ENCODE measurements at regions not wholly inside any gene's neighbourhood (a gene's known extent, or its start where the extent isn't known, plus 50 kb on each side); places are given as distances from the start of the nearest gene placed in this dataset.

DNA sequence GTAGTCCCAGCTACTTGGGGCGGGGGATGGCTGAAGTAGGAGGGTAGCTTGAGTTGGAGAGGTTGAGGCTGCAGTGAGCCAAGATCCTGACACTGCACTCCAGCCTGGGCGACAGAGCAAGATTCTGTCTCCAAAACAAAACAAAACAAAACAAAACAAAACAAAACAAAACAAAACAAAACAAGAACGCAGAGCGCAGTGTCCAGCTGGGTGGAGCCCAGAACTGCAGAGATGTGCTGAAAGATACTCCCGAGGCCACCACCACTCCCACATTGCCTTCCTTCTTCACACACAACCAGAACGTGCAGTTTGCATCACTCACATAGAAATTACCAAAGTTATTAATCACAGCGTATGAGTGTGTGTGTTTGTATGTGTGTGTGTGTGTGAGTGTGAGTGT lies 222.9 kb upstream of the ASIC2 start:
- Histone ChIP-seq H3K79me2 (ENCODE audit: low read length) (no peaks in the 10 kb centered on the region), H3K9ac (ENCODE audit: low read length) (no peak overlapping the region), H3K27me3 (ENCODE audit: low read depth, low read length) (0 out of 2 replicates have a peak, but pooled peaks cover 4% of the 10 kb centered on the region), H4K20me1 (ENCODE audit: insufficient read depth, low read length) (no peaks in the 10 kb centered on the region), H3K4me1 (ENCODE audit: low read length) (no peaks in the 10 kb centered on the region), H3K36me3 (replicated peaks; ENCODE audit: low read depth, low read length) (no peaks in the 10 kb centered on the region), H3K9me3 (ENCODE audit: insufficient read depth, low read length) (no peaks in the 10 kb centered on the region), H3K4me2 (ENCODE audit: low read length) (no peak overlapping the region), H2AFZ (ENCODE audit: low read depth, low read length) (no peak overlapping the region), H3K4me3 (ENCODE audit: low read length) (no peak overlapping the region), H3K27ac (ENCODE audit: low read length) (no peak overlapping the region)
- TF ChIP-seq EZH2phosphoT487 (IDR thresholded peaks at IDR 0.05; ENCODE audit: low read depth) = no peak
- TF ChIP-seq CTCF (IDR thresholded peaks at IDR 0.05; ENCODE audit: low read depth, low read length) = no peak

- no peak for TF ChIP-seq CTCF (IDR thresholded peaks at IDR 0.05; ENCODE audit: low read depth, low read length)
- TF ChIP-seq EZH2phosphoT487 (IDR thresholded peaks at IDR 0.05; ENCODE audit: low read depth) = no peak
- no peaks in the 10 kb centered on the region for H4K20me1 ChIP-seq (ENCODE audit: insufficient read depth, low read length)
- H3K36me3 ChIP-seq (replicated peaks; ENCODE audit: low read depth, low read length) = no peaks in the 10 kb centered on the region
- H3K27me3 ChIP-seq (ENCODE audit: low read depth, low read length) = 0 out of 2 replicates have a peak, but pooled peaks cover 4% of the 10 kb centered on the region
- H3K4me2 ChIP-seq (ENCODE audit: low read length) = no peak overlapping the region
- H3K27ac ChIP-seq (ENCODE audit: low read length) = no peak overlapping the region
- no peaks in the 10 kb centered on the region for H3K79me2 ChIP-seq (ENCODE audit: low read length)
- H2AFZ ChIP-seq (ENCODE audit: low read depth, low read length) = no peak overlapping the region
- no peak overlapping the region for H3K4me3 ChIP-seq (ENCODE audit: low read length)
- no peak overlapping the region for H3K9ac ChIP-seq (ENCODE audit: low read length)
- H3K4me1 ChIP-seq (ENCODE audit: low read length) = no peaks in the 10 kb centered on the region
- no peaks in the 10 kb centered on the region for H3K9me3 ChIP-seq (ENCODE audit: insufficient read depth, low read length)
These were observed 223.6 kb upstream of the ASIC2 start for GRCh38 chr17:33516645-33517044.

DNA sequence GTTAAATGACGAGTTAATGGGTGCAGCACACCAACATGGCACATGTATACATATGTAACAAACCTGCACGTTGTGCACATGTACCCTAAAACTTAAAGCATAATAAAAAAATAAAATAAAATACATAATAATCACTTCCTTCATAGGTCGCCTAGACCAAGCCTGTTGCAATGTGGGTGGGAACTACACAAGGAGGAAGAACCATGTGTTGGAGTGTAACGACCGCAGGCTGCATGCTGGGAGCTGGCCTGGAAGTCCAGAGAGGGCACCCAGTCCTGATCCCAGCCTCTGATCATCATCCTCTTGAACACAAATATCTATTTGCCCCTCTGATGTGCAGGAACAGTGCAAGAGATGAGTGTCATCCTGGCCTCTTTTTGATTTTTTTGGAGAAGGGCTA lies 224.7 kb upstream of the ASIC2 start:
- Histone ChIP-seq H3K9me3 (ENCODE audit: insufficient read depth, low read length) (no peaks in the 10 kb centered on the region), H3K27me3 (ENCODE audit: low read depth, low read length) (0 out of 2 replicates have a peak, but pooled peaks cover 4% of the 10 kb centered on the region), H3K9ac (ENCODE audit: low read length) (no peak overlapping the region), H3K4me3 (ENCODE audit: low read length) (no peak overlapping the region), H3K79me2 (ENCODE audit: low read length) (no peaks in the 10 kb centered on the region), H4K20me1 (ENCODE audit: insufficient read depth, low read length) (no peaks in the 10 kb centered on the region), H3K4me1 (ENCODE audit: low read length) (no peaks in the 10 kb centered on the region), H2AFZ (ENCODE audit: low read depth, low read length) (no peak overlapping the region), H3K36me3 (replicated peaks; ENCODE audit: low read depth, low read length) (no peaks in the 10 kb centered on the region), H3K4me2 (ENCODE audit: low read length) (no peak overlapping the region), H3K27ac (ENCODE audit: low read length) (no peak overlapping the region)
- TF ChIP-seq CTCF (IDR thresholded peaks at IDR 0.05; ENCODE audit: low read depth, low read length) = no peak
- no peak for TF ChIP-seq EZH2phosphoT487 (IDR thresholded peaks at IDR 0.05; ENCODE audit: low read depth)

- Histone ChIP-seq H3K27me3 (ENCODE audit: low read depth, low read length) (peaks cover 4% of the 10 kb centered on the region; the same call in 1 of the 2 replicates), H3K27ac (ENCODE audit: low read length) (no peak overlapping the region), H3K4me1 (ENCODE audit: low read length) (no peaks in the 10 kb centered on the region), H3K79me2 (ENCODE audit: low read length) (no peaks in the 10 kb centered on the region), H3K36me3 (replicated peaks; ENCODE audit: low read depth, low read length) (no peaks in the 10 kb centered on the region), H3K9me3 (ENCODE audit: insufficient read depth, low read length) (no peaks in the 10 kb centered on the region), H3K4me2 (ENCODE audit: low read length) (no peak overlapping the region), H4K20me1 (ENCODE audit: insufficient read depth, low read length) (no peaks in the 10 kb centered on the region), H2AFZ (ENCODE audit: low read depth, low read length) (no peak overlapping the region), H3K4me3 (ENCODE audit: low read length) (no peak overlapping the region), H3K9ac (ENCODE audit: low read length) (no peak overlapping the region)
- TF ChIP-seq CTCF (IDR thresholded peaks at IDR 0.05; ENCODE audit: low read depth, low read length) (no peak), EZH2phosphoT487 (IDR thresholded peaks at IDR 0.05; ENCODE audit: low read depth) (no peak)
These were observed 226.6 kb upstream of the ASIC2 start for GRCh38 chr17:33519692-33520091.

All from OCI-LY3 (cell line).